Middle frontal gyrus (tissue), 1 donor: ENCODE measurements at regions not wholly inside any gene's neighbourhood (a gene's known extent, or its start where the extent isn't known, plus 50 kb on each side); places are given as distances from the start of the nearest gene placed in this dataset.
"Not testable (repeated sequence)": the region's sequence is repeated elsewhere in the genome, so short reads cannot be mapped to it uniquely, and the experiment has no call there.

Source experiments
- DNase-seq: peaks from one replicate; pipeline ENCODE4 v3.0.0-alpha.2; 2015; ENCODE audit warnings: low spot score; ENCODE audit errors: extremely low spot score

DNA sequence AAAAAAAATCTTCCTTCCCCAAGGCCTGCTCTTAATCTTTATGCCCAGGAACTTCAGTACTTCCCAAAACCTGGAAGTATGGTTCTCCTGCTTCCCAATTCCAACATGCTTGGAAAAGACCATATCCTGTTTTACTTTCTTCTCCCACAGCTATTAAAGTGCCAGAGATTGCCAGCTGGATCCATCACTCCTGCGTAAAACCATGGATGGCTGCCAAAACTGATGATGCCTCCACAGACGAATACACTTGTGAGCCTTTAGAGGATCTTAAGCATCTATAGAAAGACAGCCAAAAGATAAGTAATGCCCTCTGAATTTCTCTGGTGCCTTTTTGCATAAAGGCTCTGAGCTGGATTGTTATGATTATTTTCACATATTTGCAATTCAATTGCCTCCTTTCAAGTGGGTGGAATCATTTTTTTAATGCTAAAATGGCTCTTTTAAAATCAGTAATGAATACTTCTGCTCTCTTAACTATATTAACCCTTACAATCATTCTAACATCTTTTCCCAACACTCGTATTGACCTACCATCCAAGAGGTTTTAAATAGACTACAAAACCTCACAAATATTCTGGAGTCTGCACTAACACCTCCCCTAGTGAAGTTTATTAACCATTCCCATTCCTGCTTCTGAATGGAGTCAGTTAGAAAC lies 1807.8 kb downstream of the BRINP3 start:
- no peak for DNase-seq

DNA sequence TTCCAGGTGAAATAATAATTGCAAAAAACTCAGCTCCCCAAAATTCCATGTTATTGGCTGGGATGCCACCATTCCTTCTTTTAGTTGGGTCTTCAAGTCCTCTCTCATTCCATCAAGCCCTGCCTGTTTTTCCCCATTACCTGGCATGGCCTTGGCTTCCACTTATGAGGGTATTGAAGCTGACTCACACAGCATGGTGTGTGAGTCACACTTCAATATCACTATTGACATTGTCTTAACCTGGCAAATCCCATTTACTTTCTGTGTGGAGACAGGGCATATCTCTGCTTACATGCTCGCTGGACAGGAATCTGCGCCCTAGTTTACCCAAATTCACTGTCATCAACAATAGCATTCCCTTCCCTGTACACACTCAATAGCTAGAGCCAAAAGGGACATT lies 1806.8 kb downstream of the BRINP3 start:
- DNase-seq, result no peak

DNA sequence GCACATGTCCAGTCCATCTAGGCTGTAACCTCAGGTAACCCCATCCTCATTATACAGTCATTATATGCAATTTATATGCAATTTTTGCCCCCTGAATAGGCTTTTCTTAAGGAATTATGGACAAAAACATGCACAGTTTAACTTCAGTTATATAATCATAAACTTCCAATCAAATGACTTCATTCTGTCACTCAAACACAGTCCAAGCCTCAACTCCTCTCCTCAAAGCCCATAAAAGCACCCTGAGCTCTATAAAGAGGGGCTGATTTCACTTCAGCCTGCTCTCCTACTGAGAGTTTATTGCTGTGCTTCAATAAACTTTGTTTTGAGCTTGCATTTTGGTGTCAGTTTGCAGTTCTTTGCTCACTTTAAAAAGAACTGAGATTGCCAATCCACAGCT lies 1805.5 kb downstream of the BRINP3 start:
- DNase-seq, result no peak

DNA sequence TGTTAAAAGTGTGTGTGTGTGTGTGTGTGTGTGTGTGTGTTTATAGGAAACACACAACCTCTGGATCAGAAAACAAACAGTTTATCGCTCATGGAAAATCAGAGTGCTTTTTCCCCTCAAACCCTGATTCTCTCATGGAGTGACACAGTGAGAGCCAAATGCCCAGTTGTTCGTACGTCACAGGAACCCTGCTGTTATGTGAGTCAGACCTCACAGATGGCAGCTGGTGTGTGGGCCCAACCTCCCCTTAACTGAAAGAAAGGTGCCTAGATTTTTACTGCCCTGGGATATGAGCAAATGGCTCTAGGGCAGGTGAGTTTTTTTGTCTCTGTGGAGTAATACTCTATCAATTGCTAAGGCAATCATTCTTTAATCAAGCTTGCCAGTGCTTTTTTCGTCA lies 1788.1 kb downstream of the BRINP3 start:
- DNase-seq, result no peak

DNA sequence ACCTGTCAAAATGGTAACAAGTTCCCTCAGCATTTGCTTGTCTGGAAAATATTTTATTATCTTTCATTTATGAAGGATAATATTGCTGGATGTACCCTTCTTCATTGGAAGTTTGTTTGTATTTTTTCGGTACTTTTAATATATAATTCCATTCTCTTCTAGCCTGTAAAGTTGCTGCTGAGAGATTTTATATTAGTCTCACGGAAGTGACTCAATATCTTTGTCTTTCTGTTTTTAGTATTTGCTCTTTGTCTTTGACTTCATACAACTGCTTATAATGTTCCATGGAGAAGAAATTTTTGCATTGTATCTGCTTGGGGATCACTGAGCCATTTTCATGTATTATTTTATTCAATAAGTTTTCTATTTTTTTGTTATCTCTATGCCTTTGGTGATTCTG lies 1777.5 kb downstream of the BRINP3 start:
- DNase-seq, result no peak

DNA sequence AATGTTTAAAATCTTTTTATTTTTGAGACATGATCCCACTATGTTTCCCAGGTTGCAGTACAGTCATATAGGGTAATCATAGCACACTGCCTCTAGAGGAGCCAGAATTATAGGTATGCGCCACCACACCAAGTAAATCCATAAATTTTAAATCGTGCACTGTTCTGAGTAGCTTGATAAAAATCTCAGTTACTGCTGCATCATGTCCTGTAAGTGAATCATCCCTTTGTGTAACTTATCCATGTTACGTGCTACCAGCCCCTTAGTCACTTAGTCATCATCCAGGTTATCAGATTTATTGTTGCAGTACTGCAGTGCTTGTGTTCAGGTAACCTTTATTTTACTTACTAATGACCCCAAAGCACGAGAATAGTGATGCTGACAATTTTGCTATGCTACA lies 1770.9 kb downstream of the BRINP3 start:
- no peak for DNase-seq

DNA sequence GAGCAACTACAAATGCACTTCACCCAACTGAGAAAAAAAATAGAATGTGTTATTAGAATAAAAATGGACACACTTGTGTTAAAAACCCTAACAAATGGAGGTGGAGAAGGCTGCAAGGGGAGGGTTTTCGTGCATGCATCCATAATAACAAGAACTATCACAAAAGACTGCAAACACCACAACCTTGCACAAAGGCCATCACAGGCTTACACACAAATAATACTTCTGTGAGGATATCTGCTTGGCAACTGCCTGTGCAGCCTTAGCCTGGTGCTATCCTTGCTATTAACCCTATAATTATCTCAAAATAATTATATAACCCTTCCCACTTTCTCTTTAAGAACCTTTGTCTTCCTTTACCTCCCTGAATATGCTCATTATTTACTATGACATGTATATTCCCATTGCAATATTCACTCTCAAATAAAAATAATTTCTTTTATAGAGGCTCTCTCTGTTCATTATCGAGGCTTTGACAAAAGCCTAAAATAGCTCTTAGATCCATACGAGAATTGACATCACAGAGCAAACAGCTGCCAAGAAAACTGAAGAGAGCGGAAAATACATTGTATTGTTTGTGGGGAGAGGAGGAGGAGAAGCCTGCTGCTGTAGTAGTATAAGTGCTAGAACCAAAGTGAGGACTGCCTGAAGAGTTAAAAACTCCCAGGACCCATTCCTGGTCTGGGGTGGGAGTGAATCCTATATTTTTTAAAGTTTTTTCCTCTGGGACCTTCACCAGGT lies 1768.7 kb downstream of the BRINP3 start:
- DNase-seq, result no peak

DNA sequence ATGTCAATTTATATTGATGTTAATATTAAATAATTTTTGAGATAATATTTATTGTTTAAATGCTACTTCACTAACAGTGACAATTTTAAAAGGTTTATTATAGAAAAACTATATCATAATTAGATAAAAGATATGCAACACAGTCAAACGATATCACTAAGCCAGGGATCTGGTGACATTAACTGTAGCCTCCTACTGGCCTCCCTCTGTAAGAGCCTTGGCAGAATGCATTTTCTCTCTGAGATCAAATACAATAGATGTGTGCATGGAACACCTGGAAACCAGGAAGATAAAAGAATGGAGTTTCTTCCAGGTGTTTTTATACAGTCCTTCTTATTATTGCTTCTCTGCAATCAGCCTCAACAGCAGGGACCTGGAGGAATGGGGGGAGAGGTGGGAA lies 1762.1 kb downstream of the BRINP3 start:
- DNase-seq, result no peak

DNA sequence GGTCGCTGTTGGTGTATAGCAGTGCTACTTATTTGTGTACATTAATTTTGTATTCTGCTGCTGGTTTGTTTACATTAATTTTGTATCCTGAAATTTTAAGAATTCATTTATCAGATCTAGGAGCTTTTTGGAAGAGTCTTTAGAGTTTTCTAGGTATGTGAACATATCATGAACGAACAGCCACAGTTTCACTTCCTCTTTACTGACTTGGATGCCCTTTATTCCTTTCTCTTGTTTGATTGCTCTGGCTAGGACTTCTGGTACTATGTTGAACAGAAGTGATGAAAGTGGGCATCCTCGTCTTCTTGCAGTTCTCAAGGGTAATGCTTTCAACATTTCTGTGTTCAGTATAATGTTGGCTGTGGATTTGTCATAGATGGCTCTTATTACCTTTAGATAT lies 1757.9 kb downstream of the BRINP3 start:
- no peak for DNase-seq

DNA sequence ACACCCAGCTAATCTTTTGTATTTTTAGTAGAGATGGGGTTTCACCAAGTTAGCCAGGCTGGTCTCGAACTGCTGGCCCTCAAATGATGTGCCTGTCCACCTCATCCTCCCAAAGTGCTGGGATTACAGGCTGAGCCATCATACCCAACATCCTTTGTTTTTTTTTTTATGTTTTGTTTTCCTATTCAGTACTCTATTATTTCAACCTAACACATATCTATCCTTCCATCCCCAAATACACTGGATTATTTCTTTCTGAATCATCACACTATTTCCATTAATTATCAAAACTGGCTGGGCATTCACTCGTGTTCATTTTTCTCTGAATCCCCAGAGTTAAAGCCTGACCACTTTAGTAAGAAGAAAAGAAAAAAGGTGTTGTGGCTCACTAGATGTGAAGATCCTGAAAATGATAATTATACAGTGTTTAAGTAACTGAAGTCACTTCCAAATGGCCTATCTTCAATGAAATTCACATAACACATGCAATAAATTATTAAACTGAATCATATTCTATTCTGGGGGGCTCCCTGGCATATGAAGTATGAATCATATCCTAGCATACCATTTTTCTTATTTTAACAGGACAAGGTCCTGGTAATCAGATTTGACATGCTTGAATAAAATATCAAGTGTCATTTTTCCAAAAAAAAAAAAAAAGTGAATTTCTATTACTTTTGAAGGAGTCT lies 1754.2 kb downstream of the BRINP3 start:
- DNase-seq, result no peak

DNA sequence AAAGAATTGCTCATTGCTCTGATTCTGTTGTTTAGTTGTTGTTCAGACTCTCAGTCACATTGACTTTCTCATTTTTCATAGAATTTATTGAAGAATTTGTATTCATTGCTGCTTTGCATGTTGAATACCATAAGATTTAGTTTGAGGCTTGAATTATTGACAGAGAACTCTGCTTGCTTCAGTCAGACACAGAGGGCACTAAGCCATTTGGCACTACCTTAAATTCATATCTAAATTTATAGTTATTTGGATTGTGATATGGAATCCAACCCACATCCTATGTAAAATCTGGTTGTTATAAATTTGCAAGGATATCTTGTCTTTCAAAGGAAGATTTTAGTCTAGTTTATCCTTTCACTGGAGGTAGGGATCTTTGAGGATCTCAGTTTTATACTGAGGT lies 1748.6 kb downstream of the BRINP3 start:
- no peak for DNase-seq

DNA sequence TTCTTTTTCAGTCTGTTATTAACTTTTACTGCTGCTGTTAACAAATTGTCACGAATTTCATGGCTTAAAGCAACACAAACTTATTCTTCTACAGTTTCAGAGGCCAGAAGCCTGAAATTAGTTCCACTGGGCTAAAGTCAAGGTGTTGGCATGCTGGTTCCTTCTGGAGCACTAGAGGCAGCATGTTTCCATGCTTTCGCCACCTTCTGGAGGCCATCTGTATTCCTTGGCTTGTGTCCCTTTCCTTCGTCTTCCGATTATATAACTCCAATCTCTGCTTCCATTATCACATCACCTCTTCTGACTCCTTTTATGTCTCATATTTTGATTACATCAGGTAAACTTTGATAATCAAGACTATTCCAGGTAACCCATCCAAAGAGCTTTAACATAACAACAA lies 1742.1 kb downstream of the BRINP3 start:
- no peak for DNase-seq

DNA sequence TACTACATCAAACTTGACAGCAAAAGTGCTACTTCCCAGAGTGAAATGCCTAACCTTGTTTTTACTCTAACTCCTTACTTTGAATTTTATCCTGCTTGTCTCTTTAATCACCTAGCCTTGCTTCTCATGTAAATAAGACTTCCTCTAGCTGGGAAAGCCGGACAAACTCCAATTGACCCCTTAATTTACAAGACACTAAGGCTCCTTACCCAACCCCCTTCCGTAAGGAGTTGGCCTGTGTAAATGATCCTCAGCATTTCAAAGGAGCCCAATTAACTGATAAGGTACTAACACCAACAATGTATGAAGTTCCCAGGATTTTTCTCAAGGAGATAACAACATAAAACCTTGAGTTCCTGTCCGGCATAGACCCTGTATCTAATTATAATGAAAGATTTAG lies 1728.4 kb downstream of the BRINP3 start:
- not testable (repeated sequence) for DNase-seq

DNA sequence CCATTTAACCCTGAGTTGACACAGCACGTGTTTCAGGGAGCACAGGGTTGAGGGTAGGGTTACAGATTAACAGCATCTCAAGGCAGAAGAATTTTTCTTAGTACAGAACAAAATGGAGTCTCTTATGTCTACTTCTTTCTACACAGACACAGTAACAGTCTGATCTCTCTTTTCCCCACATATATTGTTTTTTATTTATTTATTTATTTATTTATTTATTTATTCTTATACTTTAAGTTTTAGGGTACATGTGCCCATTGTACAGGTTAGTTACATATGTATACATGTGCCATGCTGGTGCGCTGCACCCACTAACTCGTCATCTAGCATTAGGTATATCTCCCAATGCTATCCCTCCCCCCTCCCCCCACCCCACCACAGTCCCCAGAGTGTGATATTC lies 1725.6 kb downstream of the BRINP3 start:
- not testable (repeated sequence) for DNase-seq

DNA sequence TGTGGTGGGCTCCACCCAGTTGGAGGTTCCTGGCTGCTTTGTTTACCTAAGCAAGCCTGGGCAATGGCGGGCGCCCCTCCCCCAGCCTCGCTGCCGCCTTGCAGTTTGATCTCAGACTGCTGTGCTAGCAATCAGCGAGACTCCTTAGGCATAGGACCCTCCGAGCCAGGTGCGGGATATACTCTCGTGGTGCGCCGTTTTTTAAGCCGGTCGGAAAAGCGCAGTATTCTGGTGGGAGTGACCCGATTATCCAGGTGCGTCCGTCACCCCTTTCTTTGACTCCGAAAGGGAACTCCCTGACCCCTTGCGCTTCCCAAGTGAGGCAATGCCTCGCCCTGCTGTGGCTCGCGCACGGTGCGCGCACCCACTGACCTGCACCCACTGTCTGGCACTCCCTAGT lies 1719.9 kb downstream of the BRINP3 start:
- DNase-seq, result not testable (repeated sequence)

DNA sequence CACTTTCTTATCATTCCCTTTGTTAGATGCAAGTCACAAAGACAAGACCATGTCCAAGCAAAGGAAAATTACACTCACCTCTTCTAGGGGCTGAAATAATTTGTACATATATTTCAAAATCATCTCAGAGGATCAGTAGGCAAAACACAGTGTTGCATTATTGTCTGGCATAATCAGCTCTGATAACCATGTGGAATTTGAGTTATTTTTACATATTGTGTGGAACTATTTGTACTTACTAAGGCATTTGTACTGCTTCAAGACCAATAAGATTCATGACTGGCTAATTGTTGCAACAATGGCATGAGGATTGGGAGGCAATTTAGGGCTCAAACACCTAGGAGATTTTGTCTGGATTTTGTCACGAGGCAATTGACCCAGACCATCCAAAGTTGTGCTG lies 1716.4 kb downstream of the BRINP3 start:
- DNase-seq, result no peak

DNA sequence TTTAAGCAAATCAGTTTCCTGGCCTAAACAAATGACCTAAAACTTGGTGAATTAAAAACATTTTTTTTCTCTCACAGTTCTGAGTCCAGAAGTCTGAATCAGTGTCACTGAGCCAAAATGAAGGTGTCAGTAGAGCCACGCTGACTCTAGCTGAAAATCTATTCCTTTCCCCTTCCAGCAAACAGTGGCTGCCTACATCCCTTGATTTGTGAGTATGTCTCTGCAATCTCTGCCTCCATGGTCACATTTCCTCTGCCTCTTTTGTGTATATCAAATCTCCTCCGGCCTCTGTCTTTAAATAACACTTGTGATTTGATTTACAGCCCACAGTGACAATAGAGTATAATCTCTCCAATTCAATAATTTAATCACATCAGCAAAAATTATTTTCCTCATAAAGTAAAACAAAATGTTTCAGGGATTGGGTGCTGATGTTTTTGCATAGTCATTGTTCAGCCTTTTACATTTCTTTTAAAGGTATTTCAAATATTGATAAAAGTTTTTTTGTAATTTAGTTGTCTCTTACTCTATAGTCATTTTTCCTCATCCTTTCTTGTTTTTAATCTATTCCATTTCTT lies 1715.4 kb downstream of the BRINP3 start:
- no peak for DNase-seq

DNA sequence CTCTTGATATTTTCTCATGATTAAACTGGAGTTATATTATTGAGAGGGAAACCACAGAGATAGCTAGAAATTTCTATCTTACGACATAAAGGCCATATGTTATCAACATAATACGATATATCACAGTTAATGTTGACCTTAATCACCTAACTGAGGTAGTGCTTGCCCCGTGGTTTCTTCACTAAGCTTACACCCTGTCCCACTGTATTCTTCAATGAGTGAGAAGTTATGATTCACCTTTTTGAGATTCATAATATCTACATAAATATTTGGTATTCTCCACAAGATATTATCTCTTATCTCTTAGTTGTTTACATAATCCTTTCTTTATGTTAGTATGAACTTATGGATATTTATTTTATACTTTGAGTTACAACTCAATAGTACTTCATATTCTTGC lies 1714.1 kb downstream of the BRINP3 start:
- no peak for DNase-seq

DNA sequence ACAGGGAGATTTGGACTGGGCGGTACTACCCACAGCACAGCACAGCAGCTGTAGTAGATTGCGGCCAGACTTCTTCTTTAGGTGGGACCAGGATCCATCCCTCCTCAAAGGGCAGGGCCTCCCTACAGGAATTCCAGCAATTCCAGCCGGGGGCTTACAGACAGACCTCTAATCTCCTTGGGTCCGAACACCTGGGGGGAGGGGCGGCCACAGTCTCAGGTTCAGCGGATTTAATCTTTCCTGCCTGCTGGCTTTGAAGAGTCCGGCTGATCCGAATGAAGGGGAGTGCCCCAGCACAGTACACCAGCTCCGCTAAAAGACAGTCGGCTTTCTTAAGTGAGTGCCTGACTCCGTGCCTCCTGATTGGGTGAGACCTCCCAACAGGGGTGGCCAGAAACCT lies 1708.5 kb downstream of the BRINP3 start:
- no peak for DNase-seq

DNA sequence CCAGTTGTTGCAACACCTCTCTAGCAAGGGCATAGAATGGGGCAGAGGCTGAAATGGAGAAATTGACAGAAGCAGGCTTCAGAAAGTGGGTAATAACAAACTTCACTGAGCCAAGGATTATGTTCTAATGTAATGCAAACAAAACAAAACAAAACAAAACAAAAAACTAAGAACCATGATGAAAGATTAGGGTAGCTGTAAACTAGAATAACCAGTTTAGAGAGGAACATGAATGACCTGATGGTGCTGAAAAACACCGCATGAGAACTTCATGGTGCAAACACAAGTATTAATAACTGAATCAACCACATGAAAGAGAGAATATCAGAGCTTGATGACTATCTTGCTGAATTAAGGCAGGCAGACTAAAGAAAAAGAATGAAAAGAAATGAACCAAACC lies 1707.7 kb downstream of the BRINP3 start:
- no peak for DNase-seq

DNA sequence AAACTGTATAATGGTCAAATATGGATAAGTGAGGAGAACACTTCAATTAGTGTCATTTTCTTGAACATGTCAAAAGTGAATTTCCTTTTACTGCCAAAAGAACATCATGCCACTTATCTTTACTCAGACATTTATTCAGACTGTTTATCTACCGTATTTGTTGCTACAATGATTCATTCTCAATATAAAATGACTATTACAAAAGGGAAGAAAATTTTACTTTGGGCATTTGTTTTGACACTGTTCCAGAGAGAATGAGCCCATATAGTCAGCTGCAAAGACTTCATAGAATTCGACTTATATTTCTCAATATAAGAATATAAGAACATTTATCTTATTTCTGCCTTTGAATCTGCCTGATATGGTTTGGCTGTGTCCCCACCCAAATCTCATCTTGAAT lies 1699.1 kb downstream of the BRINP3 start:
- DNase-seq, result no peak

DNA sequence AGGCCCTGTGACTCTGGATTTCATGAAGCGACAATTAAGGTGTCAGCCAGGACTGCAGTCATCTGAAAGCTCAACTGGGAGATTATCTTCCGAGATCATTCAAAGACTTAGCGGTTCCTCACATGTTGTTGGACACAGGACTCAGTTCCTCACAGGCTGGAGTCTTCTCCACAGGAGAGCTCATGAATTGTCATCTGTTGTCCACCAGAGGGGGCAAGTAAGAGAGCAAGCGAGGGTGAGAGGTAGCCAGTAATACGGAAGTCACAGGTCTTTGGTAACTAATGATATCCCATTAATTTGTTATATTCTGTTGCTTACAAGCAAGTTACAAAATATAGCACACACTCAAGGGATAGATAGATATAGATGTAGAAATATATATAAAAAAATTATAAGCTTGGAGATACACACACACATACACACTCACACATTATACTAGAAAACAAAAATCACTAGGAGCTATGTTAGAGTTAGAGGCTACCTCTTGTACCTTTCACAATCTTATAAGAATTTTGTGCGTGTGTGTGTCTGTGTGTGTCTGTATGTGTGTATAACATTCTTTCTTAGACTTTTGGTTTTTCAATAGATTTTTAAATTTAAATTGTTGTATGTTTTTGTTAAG lies 1695.3 kb downstream of the BRINP3 start:
- DNase-seq, result no peak
